HFF-Myc (cell line): ENCODE measurements at regions not wholly inside any gene's neighbourhood (a gene's known extent, or its start where the extent isn't known, plus 50 kb on each side); places are given as distances from the start of the nearest gene placed in this dataset.

ENCODE experiments used
- DNase-seq: peaks from one replicate; pipeline ENCODE4 v3.0.0-alpha.2; 2011; ENCODE audit warnings: low read depth; ENCODE audit errors: extremely low read depth
- H3K4me3 ChIP-seq: replicated peaks from 2 replicates; pipeline ENCODE4 v1.5.1; 2011; ENCODE audit warnings: low read depth, mild to moderate bottlenecking, control low read depth, low read length
- CTCF ChIP-seq: IDR thresholded peaks from 2 replicates; pipeline ENCODE4 v1.5.1; 2012; ENCODE audit warnings: mild to moderate bottlenecking, low read depth, low read length, control low read depth; ENCODE audit errors: missing control alignments

DNA sequence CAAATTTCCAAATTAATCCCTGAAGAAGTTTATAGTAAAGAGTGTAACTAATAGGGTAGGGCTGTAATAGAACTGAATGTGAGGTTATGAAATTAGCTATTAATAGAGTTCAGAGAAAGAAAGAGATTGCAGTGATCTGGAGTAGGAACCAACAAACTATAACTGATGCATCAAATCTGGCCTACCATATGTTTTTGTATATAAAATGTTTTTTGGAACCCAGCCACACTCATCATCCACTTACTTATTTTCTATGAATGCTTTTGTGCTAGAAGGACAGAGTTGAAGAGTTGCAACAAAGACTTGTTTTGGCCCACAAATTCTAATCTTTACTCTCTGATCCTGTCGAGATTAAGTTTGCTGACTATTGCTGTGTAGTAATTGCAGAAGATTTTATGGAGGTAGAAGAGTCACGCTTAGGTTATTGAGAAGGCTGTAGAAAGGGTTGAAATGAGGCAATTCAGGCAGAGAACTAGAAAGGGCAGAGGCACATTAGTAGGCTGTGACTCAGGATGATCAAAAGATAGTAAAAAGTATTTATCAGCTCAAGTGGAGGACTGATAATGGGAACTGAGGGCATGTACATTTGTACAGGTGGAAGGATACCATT is 298.7 kb upstream of the EMCN start:
- H3K4me3 ChIP-seq = no peak overlapping the region
- TF ChIP-seq CTCF = no peak
- no peak for DNase-seq

- H3K4me3 ChIP-seq = no peak overlapping the region
- no peak for DNase-seq
- TF ChIP-seq CTCF = no peak
These were observed 293.2 kb upstream of the EMCN start for GRCh38 chr4:100811046-100811445.

DNA sequence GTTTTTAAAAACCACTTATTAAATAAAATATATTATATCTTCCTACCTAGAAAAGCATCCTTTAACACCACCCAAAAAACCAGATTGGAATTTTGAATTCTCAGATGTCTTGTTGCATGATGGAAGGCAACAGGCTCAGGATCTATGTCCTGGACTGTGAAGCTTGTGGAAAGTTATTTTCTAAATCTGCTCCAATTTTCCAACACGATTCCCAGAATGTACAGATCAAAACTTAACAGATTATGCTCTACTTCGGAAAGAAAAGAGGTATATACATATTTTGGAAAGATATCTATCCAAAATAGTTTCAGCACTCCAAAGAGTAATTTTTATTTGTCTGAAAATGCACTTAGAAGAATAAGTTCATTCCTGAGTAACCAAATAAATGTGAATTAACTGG is 291.7 kb upstream of the EMCN start:
- no peak overlapping the region for H3K4me3 ChIP-seq
- no peak for DNase-seq
- TF ChIP-seq CTCF = no peak

GRCh38 chr4:100806988-100807387 is 289.2 kb upstream of the EMCN start:
- no peak for TF ChIP-seq CTCF
- DNase-seq = no peak
- H3K4me3 ChIP-seq = no peak overlapping the region

DNA sequence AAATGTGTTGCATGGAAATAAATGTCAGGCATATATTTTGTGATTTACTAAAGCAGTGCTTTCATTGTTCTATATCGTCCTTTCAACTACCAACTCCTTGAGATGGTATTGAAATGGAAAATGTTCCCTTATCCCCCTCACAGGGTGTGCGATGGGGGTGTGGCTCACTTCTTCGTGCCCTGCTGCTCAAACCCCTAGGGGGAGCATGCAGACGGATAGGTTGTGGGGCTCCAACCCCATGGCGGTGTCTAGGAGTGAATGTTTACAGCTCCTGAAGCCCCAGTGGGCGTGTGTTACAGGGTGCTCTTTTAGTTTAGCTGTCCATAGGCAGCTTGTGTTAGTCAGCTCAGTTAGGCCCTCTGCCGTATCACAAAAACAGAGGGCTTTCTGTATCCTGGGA is 287.7 kb upstream of the EMCN start:
- no peak overlapping the region for H3K4me3 ChIP-seq
- TF ChIP-seq CTCF = no peak
- DNase-seq = no peak

DNA sequence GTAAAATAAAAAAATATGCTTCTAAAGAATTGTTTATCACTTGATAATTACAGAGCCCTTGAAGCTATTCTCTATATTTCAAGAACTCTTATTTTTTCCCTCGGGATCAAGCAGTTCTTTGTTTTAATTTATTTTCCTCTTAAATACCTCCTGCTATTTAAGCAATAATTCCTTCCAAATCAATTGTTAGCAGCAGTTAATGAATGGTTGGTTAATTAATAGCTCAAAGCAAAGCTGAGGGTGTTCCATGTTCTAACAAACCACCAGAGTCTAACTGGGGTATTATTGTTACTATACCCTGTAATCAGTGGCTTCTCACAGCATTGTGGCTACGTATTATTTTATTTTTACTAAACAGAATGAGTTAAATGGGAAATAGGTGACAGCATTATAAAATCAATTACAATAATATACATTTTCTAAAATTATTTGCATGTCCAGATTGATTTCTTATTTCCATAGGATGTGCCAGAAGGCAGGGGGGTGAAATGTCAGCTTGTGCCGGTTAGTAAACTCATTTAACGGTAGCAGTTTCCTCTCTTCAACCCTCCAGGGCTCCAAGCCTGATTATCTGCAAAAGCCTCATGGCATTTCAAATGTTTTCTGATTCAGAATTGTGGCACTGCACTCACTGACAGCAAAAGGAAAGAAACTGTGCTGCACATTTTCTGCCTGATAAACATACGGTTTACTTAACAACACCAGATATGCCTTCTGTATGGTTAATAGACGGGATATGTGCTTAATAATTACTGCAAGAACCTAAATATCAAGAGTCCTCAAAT is 286.9 kb upstream of the EMCN start:
- no peak for TF ChIP-seq CTCF
- no peak for DNase-seq
- no peak overlapping the region for H3K4me3 ChIP-seq

GRCh38 chr4:100803751-100804150 is 285.9 kb upstream of the EMCN start:
- H3K4me3 ChIP-seq = no peak overlapping the region
- DNase-seq = no peak
- no peak for TF ChIP-seq CTCF
